Jurkat, Clone E6-1 (cell line): ENCODE measurements at regions not wholly inside any gene's neighbourhood (a gene's known extent, or its start where the extent isn't known, plus 50 kb on each side); places are given as distances from the start of the nearest gene placed in this dataset.
"Not testable (repeated sequence)": the region's sequence is repeated elsewhere in the genome, so short reads cannot be mapped to it uniquely, and the experiment has no call there.

ENCODE experiments used
- DNase-seq: peaks from one replicate; pipeline ENCODE4 v3.0.0-alpha.2; 2011; ENCODE audit warnings: low read depth, low spot score
- H3K4me3 ChIP-seq: 2 replicates; pipeline ENCODE4 v1.5.1; 2011; ENCODE audit warnings: mild to moderate bottlenecking, low read length, control low read depth, moderate library complexity

DNA sequence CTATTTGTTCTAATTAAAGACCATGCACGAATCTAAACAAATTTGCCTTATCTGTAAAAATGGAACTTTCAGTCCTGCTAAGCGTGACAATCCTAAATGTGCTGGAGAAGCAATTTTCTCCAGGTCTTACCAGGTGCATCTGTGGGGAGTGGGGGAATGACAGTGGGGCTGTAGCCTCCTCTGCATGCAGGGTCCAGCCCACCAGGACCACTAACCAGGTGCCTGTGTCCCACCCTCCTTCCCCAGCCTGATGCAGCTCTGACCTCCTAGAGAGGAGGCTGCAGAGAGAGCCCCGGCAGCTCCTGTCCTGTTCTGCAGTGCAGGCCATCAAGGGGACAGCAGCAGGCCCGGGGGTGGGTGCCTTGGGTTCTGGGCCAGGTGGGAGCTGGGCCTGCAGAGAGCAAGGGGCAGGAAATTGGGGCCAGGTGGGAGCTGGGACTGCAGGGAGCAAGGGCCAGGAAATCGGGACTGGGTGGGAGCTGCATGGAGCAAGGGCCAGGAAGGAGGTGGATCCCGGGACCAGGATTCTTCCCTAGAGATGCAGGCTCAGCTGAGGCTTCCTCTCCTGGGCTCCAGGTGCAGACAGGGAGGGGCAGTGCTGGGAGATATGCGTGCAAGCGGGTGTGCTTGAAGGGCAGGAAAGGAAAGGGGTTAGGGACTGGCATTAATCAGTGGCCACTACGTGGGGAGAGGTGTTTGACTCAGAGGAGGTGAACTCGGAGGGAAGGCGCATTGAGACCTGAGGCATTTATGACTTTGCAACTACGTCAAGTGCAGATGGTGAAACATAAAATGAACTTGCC, 185.3 kb downstream of the ANKRD30B start:
- no peak for DNase-seq

GRCh38 chr18:14933964-14934363, 186.0 kb downstream of the ANKRD30B start:
- H3K4me3 ChIP-seq = no peak overlapping the region

More for the DNA sequence above, 185.3 kb downstream of the ANKRD30B start:
- no peak overlapping the region for H3K4me3 ChIP-seq

DNA sequence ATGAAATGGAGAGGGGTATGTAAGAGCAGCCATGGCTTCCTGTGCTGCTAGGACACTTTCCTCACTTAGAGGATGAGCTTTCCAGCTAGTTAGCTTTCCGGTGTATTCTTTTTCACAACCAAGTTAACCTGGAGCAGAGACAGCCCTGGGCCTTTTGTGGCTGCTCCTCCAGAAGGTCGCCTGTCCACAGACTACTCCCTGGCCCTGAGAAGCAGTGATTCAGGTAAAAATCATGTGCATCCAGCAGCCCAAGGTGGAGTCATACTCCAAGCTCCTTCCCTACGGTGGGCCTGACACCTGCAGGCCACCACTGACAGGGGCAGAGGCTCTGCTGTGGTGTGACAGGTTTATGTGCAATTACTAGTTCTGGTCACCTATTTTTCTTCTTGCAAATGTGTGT, 187.2 kb downstream of the ANKRD30B start:
- DNase-seq = no peak

More at GRCh38 chr18:14933964-14934363, 186.0 kb downstream of the ANKRD30B start:
- DNase-seq = no peak

DNA sequence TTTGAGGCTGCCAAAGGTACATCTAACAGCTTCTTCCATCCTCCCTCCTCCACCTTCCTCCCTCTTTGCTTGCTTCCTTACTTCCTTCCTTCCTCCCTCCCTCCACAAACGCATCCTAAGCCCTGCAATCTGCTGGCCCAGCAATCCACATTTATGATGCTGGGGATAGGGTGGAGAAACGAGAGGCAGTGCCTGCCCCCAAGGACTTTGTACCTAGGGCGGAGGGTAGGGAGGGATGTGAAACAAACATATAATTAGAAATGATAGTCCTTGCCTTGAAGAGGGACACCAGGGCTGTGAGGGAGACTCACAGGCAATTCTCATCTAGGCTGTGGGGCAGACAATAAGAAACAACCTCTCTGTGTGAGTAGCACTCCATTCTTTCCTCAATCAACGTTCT, 188.3 kb downstream of the ANKRD30B start:
- DNase-seq = no peak
- H3K4me3 ChIP-seq = no peak overlapping the region

More for the DNA sequence above, 187.2 kb downstream of the ANKRD30B start:
- H3K4me3 ChIP-seq = no peak overlapping the region

DNA sequence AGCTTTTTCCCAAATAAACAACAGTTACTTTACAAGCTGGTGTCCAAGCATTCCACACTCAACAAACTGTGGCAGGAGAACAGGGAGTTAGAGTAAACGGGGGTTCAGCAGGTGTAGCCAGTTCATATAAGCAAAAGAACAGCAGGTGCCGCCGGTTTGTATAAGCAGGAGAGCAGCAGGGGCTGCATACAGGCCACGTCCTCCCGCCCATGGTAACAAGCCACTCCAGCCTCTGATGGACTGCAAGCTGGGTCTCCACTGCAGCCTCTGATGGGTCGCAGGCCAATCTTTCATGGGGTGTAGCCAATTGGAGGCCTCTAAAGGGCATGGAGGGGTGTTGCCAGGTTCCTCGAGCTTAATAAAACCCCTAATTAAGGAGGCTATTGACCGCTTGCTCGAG, 189.3 kb downstream of the ANKRD30B start:
- DNase-seq = no peak
- H3K4me3 ChIP-seq = no peak overlapping the region

DNA sequence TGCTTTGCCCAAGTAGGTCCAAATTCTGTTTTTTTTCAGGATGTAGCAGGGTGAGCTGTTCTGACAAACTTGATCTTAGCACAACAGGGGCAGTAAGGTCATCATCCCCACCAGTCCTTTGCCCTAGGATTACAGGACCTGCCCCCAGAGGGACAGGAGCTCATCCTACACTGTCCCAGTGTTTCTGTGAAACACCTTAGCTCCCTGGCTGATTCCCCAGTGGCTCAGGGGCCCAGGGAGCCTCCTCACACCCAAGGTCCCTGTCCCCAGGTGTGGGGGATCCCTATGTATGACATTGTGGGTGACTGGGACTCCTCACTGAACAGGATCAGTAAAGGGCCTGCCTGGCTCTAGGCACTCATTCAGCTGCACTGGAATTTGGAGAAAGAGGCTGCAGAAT, 191.2 kb downstream of the ANKRD30B start:
- DNase-seq = no peak
- H3K4me3 ChIP-seq = no peak overlapping the region

- not testable (repeated sequence) for DNase-seq, H3K4me3 ChIP-seq
These were observed 192.1 kb downstream of the ANKRD30B start for GRCh38 chr18:14940106-14940505.

GRCh38 chr18:14940735-14941134, 192.8 kb downstream of the ANKRD30B start:
- H3K4me3 ChIP-seq = no peak overlapping the region
- DNase-seq = no peak

DNA sequence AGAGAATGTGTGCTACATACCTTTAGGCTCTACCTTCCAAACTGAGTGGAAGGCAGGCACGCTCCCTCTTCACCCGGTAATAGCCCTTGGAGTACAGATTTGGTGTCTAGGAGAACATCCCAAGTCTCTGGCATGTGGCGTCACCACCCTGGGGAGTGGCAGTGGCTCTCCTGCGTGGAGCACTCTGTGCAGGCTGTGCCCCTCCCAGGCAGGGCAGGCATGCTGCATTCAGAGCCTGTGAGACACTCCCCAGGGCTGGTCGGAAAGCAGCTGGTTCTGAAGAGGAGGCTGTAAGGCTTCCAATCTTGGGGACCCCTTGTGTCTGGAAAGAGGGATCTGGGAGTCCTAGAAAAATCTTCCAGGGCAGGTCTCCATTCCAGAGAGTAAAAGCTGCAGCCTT, 193.3 kb downstream of the ANKRD30B start:
- no peak for DNase-seq
- no peak overlapping the region for H3K4me3 ChIP-seq

DNA sequence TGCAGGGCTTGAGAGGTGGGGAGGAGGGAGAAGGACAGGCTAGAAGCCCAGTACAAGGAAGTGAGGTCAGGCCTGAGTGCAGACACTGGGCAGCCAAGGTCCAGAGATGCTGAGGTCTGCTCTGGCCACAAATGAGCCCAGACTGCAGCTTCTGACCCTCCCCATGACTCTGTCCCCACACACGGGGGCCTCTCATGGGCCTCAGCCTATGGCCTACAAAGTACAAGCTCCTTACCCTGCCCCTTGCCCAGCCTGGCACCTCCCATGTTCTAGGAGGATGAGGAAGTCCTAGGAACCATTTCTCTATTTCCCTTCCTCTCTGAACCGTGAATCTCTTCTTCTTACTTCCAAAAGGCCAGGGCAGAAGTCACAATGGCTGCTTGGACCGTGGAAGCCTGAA, 193.8 kb downstream of the ANKRD30B start:
- DNase-seq = no peak

DNA sequence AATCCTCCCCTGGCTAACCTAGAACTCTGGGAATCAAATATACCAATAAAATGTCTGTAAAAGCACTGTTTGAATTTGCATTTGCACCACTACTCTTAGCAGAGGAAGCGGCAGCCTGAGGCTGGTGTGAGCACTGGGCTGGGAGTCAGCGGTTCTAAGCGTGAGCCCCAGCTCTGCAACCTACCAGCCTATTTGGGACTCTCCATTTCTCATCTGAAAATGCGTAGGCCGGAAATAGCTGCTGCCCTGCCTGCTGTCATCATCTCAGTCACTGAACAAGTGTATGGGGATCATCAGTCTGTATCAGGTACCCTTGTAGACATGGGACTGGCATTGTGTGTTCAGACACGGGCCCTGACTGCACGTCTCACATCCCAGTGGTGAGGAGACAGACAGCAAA, 194.3 kb downstream of the ANKRD30B start:
- no peak for DNase-seq
- no peak overlapping the region for H3K4me3 ChIP-seq

More for the DNA sequence above, 193.8 kb downstream of the ANKRD30B start:
- no peak overlapping the region for H3K4me3 ChIP-seq

- H3K4me3 ChIP-seq = no peak overlapping the region
- DNase-seq = no peak
These were observed 195.5 kb downstream of the ANKRD30B start for GRCh38 chr18:14943486-14943885.

DNA sequence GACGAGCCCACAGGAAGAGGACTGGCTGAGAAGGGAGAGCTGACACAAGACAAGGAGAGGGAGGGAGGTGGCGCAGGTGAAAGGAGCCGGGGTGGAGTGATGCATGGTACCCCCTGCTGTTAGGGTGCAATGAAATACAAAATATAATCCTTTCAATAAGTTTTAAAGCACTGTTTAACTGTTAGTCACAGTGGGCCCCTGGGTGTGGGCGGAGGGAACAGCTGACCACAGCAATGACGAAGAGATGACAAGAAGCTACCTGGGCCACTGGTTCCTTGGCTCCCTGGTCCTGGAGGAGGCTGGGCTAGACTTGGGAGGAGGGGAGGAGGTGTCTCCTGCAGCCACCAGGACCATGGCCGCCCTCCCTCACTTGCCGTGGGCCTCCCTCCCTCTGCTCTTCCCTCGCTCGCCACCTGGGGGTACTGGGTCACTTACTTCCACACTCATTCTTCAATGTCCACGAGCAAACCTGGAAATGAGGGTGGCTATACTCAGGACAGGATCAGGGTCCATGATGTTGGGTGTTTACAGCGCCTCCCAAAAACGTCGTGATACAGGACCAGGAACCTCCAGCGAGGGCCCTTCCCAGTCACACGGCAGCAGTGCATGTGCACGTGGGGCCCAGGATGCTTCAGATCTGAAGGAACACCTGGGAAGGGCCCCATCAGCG, 196.1 kb downstream of the ANKRD30B start:
- DNase-seq = no peak
- H3K4me3 ChIP-seq = no peak overlapping the region

DNA sequence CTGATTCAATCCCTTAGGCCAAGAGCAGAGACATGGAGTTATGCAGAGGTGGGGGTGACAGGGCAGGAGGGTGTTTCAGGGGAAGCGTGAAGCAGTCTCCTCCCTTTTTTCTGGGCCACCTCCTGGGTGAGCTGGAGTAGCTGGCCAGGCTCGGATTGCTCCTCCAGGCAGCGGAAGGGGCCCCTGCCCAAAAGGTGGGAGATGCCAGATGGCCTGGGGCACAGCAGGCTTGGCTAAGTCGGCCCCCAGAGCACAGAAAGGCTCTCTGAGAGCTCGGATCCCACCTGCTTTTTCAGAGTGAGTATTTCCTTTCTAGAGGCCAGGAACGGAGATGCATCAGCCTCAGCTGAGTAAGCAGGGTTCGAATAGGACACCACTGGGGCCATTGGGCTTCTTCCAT, 196.9 kb downstream of the ANKRD30B start:
- H3K4me3 ChIP-seq = no peak overlapping the region
- no peak for DNase-seq

DNA sequence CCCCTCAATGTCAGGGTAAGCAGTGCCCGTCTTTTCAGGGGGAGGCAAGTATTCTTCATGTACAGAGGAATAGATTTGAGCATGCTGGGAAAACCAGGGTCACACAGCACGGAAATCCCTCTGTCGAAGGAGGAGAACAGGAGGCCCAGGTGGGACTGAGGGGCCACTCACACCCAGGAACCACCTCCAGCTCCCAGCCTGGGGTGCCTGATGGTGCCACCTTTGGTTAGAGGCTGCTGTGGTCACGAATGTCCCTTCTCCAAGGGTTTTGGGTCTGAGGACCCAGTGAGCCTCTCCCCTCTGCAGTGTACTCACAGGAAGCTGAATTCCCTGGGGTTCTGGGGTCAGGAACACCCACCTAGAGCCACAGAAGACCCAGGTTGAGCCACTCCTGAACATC, 197.3 kb downstream of the ANKRD30B start:
- DNase-seq = no peak
- no peak overlapping the region for H3K4me3 ChIP-seq

- H3K4me3 ChIP-seq = no peak overlapping the region
- DNase-seq = no peak
These were observed 198.0 kb downstream of the ANKRD30B start for GRCh38 chr18:14945984-14946383.

GRCh38 chr18:14946741-14947470, 198.9 kb downstream of the ANKRD30B start:
- not testable (repeated sequence) for DNase-seq, H3K4me3 ChIP-seq

DNA sequence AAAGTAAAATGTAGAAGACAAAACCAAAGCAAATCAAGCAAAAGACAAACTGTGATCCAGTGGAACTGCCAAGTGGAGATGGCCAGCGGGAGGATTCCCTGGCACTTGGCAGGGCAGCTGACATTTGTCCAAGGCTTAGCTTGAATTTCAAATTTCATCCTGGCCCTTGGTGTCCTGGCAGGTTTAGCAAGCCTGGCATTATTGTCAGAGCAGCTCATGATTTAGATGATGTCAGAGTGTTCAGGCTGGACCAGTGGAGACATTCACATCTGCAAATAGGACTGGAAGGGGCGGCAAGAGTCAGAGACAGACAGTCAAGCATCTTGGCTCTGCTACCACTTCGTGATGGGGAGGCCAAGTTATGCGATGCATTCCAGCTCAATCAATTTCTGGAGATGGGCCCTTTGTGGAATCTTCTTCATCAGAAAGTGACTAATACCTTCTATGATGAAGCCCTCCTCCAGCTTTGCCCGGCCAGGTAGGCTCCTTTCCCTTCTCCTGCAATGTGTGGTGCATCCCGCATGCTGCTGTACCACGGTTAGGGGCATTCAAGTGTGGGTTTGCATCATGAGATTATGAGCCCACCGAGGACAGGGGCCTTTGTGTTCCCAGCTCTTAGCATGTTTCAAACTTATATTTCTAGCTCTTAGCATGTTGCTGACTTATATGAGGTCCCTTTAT, 199.7 kb downstream of the ANKRD30B start:
- DNase-seq = no peak
- no peak overlapping the region for H3K4me3 ChIP-seq

- no peak for DNase-seq
- no peak overlapping the region for H3K4me3 ChIP-seq
These were observed 200.2 kb downstream of the ANKRD30B start for GRCh38 chr18:14948163-14948540.
